ENCODE measurements at regions not wholly inside any gene's neighbourhood (a gene's known extent, or its start where the extent isn't known, plus 50 kb on each side); places are given as distances from the start of the nearest gene placed in this dataset.

- TF ChIP-seq, protein P1, sequence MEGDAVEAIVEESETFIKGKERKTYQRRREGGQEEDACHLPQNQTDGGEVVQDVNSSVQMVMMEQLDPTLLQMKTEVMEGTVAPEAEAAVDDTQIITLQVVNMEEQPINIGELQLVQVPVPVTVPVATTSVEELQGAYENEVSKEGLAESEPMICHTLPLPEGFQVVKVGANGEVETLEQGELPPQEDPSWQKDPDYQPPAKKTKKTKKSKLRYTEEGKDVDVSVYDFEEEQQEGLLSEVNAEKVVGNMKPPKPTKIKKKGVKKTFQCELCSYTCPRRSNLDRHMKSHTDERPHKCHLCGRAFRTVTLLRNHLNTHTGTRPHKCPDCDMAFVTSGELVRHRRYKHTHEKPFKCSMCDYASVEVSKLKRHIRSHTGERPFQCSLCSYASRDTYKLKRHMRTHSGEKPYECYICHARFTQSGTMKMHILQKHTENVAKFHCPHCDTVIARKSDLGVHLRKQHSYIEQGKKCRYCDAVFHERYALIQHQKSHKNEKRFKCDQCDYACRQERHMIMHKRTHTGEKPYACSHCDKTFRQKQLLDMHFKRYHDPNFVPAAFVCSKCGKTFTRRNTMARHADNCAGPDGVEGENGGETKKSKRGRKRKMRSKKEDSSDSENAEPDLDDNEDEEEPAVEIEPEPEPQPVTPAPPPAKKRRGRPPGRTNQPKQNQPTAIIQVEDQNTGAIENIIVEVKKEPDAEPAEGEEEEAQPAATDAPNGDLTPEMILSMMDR (tag by site-specific recombination; IDR thresholded peaks at IDR 0.05), result no peak
- TF ChIP-seq ZSCAN16 (tag by site-specific recombination; IDR thresholded peaks at IDR 0.05), result no peak
- no peak for TF ChIP-seq ZNF274 (IDR thresholded peaks at IDR 0.05; ENCODE audit: low read length)
- TF ChIP-seq ZNF274 (tag by site-specific recombination; IDR thresholded peaks at IDR 0.05; ENCODE audit: borderline replicate concordance), result no peak
- no peak for TF ChIP-seq ZNF518A (tag by site-specific recombination; conservative IDR thresholded peaks at IDR 0.05; ENCODE audit: low read depth)
- TF ChIP-seq TCF7L2 (IDR thresholded peaks at IDR 0.05; ENCODE audit: borderline replicate concordance, low read depth, low read length), result no peak
- no peak for TF ChIP-seq ZBTB49 (tag by site-specific recombination; IDR thresholded peaks at IDR 0.05; ENCODE audit: low read depth)
- no peak for TF ChIP-seq ZNF585B (tag by site-specific recombination; IDR thresholded peaks at IDR 0.05)
- no peak for TF ChIP-seq MZF1 (tag by site-specific recombination; IDR thresholded peaks at IDR 0.05; ENCODE audit: borderline replicate concordance)
- TF ChIP-seq ATF2 (tag by site-specific recombination; IDR thresholded peaks at IDR 0.05; ENCODE audit: low read depth), result no peak
- TF ChIP-seq YY1 (tag by site-specific recombination; IDR thresholded peaks at IDR 0.05), result no peak
Observed at GRCh38 chr13:30039511-30039911, 189.1 kb upstream of the UBL3 start.
